GM12878 (cell line): ENCODE measurements at regions not wholly inside any gene's neighbourhood (a gene's known extent, or its start where the extent isn't known, plus 50 kb on each side); places are given as distances from the start of the nearest gene placed in this dataset.

ENCODE experiments used
- ATAC-seq: fragments of 200-7000 bp; cut with Tn5 transposase; 3 replicates; pipeline ENCODE4 v1.9.1; 2020; ENCODE audit warnings: mild to moderate bottlenecking, moderate library complexity
- BruUV-seq: library from RNA; stranded (reverse); fragments of 400-500 nt; replicated peaks from 2 replicates; lab custom pipeline; 2021; lab: Mats Ljungman, UMichigan
- CTCF ChIA-PET: fragments of 300-600 bp; sonication (Branson Sonifier 250); formaldehyde crosslinking; extraction: SDS; loops from one replicate; lab custom pipeline; 2021; ENCODE audit warnings: inconsistent platforms; lab: Yijun Ruan, JAX
- POLR2A ChIA-PET: fragments of 350-600 bp; formaldehyde crosslinking; extraction: SDS; loops from one replicate; lab custom pipeline; 2021; ENCODE audit warnings: inconsistent platforms; lab: Charles Lee
- RAD21 ChIA-PET: fragments of 300-600 bp; sonication (Branson Sonifier 250); formaldehyde crosslinking; loops from one replicate; lab custom pipeline; 2023; ENCODE audit warnings: antibody characterized with exemption; ENCODE audit not compliant: unreplicated experiment; lab: Charles Lee
- SMC1A ChIA-PET: fragments of 300-600 bp; sonication (Branson Sonifier 250); formaldehyde crosslinking; loops from one replicate; lab custom pipeline; 2023; ENCODE audit not compliant: unreplicated experiment, uncharacterized antibody; lab: Charles Lee
- DNase-seq: peaks from one replicate; pipeline ENCODE4 v3.0.0-alpha.2; 2011; ENCODE audit warnings: low read depth, low spot score
- FAIRE-seq: peaks from 3 replicates; lab custom pipeline; 2011; peaks lifted over from hg19 to GRCh38; lab: Jason Lieb, UNC
- H2AFZ ChIP-seq: 2 replicates; pipeline ENCODE4 v1.6.0; 2011; ENCODE audit warnings: low read depth, low read length, control low read depth; ENCODE audit not compliant: control insufficient read depth
- H3K27ac ChIP-seq: 2 replicates; pipeline ENCODE4 v1.5.1; 2011; ENCODE audit warnings: control low read depth; ENCODE audit not compliant: control insufficient read depth, insufficient read depth
- H3K27me3 ChIP-seq, 2 experiments: replicated peaks in 1 of 2; 2 replicates each; pipeline versions ENCODE4 v1.6.0 to v1.6.1; 2011; ENCODE audit warnings: low read length in 1 of 2; ENCODE audit not compliant: control insufficient read depth in 2 of 2, insufficient read depth in 2 of 2
- H3K36me3 ChIP-seq, 2 experiments: 2 replicates each; pipeline ENCODE4 v1.5.1; 2011; ENCODE audit warnings: low read length in 1 of 2; ENCODE audit not compliant: control insufficient read depth in 2 of 2, insufficient read depth in 2 of 2
- H3K4me1 ChIP-seq: 2 replicates; pipeline ENCODE4 v1.6.1; 2011; ENCODE audit warnings: mild to moderate bottlenecking, low read length, moderate library complexity, mixed read lengths; ENCODE audit not compliant: control insufficient read depth, insufficient read depth
- H3K4me2 ChIP-seq: 2 replicates; pipeline ENCODE4 v1.6.0; 2011; ENCODE audit warnings: control low read depth; ENCODE audit not compliant: control insufficient read depth, insufficient read depth
- H3K4me3 ChIP-seq: fragments of 200-600 bp; sonication (generic); 2 replicates; pipeline ENCODE4 v1.5.1; 2016
- H3K79me2 ChIP-seq: 2 replicates; pipeline ENCODE4 v1.6.0; 2011; ENCODE audit warnings: low read length; ENCODE audit not compliant: control insufficient read depth, insufficient read depth
- H3K9ac ChIP-seq: 2 replicates; pipeline ENCODE4 v1.8.0; 2011; ENCODE audit warnings: low read length, control low read depth, mixed read lengths; ENCODE audit not compliant: control insufficient read depth, insufficient read depth
- H3K9me3 ChIP-seq: replicated peaks from 3 replicates; pipeline ENCODE4 v1.5.1; 2011; ENCODE audit warnings: mild to moderate bottlenecking, low read length; ENCODE audit not compliant: control insufficient read depth, insufficient read depth
- H4K20me1 ChIP-seq: 2 replicates; pipeline ENCODE4 v1.6.0; 2011; ENCODE audit not compliant: control insufficient read depth, insufficient read depth
- BCL11A ChIP-seq: IDR thresholded peaks from 2 replicates; pipeline ENCODE4 v1.6.1; 2011; ENCODE audit warnings: low read depth, low read length
- BRCA1 ChIP-seq: IDR thresholded peaks from 2 replicates; pipeline ENCODE4 v1.6.1; 2011; ENCODE audit warnings: low read depth, low read length, improper control_type of control experiment
- IKZF1 ChIP-seq: fragments of 450-650 bp; conservative IDR thresholded peaks from 2 replicates; pipeline ENCODE4 v1.6.1; 2017; ENCODE audit warnings: antibody characterized with exemption, mild to moderate bottlenecking
- NFIC ChIP-seq: IDR thresholded peaks from 2 replicates; pipeline ENCODE4 v1.6.1; 2012; ENCODE audit warnings: low read depth, mild to moderate bottlenecking, inconsistent platforms, low read length, moderate library complexity
- NFXL1 ChIP-seq: fragments of 450-650 bp; IDR thresholded peaks from 2 replicates; pipeline ENCODE4 v1.6.1; 2017; ENCODE audit warnings: antibody characterized with exemption, mild to moderate bottlenecking, borderline replicate concordance
- POLR2A ChIP-seq: IDR thresholded peaks from 2 replicates; pipeline ENCODE4 v1.6.1; 2011; ENCODE audit warnings: low read depth, mild to moderate bottlenecking, low read length
- SIX5 ChIP-seq: IDR thresholded peaks from 2 replicates; pipeline ENCODE4 v1.6.1; 2011; ENCODE audit warnings: mild to moderate bottlenecking, low read depth, low read length, moderate library complexity; ENCODE audit not compliant: severe bottlenecking
- ZNF217 ChIP-seq: fragments of 450-650 bp; IDR thresholded peaks from 2 replicates; pipeline ENCODE4 v1.6.1; 2017; ENCODE audit warnings: antibody characterized with exemption, mild to moderate bottlenecking
- ZNF274 ChIP-seq: IDR thresholded peaks from one replicate; pipeline ENCODE4 v1.8.0; 2011; ENCODE audit not compliant: insufficient read length, insufficient read depth
- WGBS: methylation state at CpG from one replicate; pipeline ENCODE4 v1.1.6; 2016; ENCODE audit warnings: low lambda C conversion rate; ENCODE audit not compliant: insufficient replicate concordance, insufficient coverage; ENCODE audit errors: missing lambda C conversion rate; 5-methylcytosine and 5-hydroxymethylcytosine counted together
- in situ Hi-C: fragments of 300-500 bp; cut with MboI; formaldehyde crosslinking; loops from 9 replicates; pipeline ENCODE4 v1.14.3; 2018; ENCODE audit warnings: mixed read lengths
- intact Hi-C: fragments of 100-400 bp; cut with micrococcal nuclease; formaldehyde crosslinking; loops from one replicate; pipeline ENCODE4 v1.14.2; 2022; ENCODE audit not compliant: unreplicated experiment
- TF ChIP-seq, protein P1 (sequence below): fragments of 450-650 bp; IDR thresholded peaks from 2 replicates; pipeline ENCODE4 v1.6.1; 2017; ENCODE audit warnings: mild to moderate bottlenecking, low read depth, inconsistent platforms; ENCODE audit not compliant: poor library complexity, severe bottlenecking
- TF ChIP-seq, protein P2 (sequence below): fragments of 450-650 bp; IDR thresholded peaks from 2 replicates; pipeline ENCODE4 v1.6.1; 2017; ENCODE audit warnings: mild to moderate bottlenecking, moderate library complexity
- TF ChIP-seq, protein P3 (sequence below): IDR thresholded peaks from 2 replicates; pipeline ENCODE4 v1.6.1; 2012; ENCODE audit warnings: low read depth, low read length, improper control_type of control experiment

DNA sequence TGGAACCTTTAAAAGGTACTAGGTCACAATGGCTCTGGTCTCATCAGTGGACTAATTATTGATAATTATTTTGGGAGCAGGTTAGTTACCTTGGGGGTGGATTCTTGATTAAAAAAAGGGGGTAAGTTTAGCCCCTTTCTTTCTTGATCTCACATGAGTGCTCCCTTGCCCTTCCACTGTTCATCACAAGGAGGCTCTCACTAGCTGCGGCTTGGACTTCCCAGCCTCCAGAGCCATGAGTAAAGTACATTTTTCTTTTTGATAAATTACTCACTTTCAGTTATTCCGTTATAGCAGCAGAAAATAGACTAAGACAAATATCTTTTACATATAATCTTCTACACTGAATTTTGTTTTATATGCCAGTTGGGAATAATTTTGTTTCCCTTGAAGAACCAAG lies 254.8 kb upstream of the DEPDC1 start:
- H3K27me3 ChIP-seq: no peaks in the 10 kb centered on the region
- in situ Hi-C loops: no loop called here
- WGBS: 2% methylated on average over 2 of the region's 2 CpGs
- H3K27ac ChIP-seq: no peak overlapping the region
- BruUV-seq: no TSS peak
- no peaks in the 10 kb centered on the region for H3K4me1 ChIP-seq
- H4K20me1 ChIP-seq: no peaks in the 10 kb centered on the region
- CTCF ChIA-PET: interaction anchor here (1.0 kb wide), 1 partner anchor 8 kb away, joined by 3 read pairs; no protein-coding TSS in a partner anchor
- FAIRE-seq: no peak
- H3K4me2 ChIP-seq: no peak overlapping the region
- H3K36me3 ChIP-seq: no peaks in the 10 kb centered on the region
- RAD21 ChIA-PET: no interaction called here
- POLR2A ChIA-PET: no interaction called here
- H3K4me3 ChIP-seq: no peak overlapping the region
- SMC1A ChIA-PET: no interaction called here
- intact Hi-C loops: no loop called here
- H2AFZ ChIP-seq: no peak overlapping the region
- H3K79me2 ChIP-seq: no peaks in the 10 kb centered on the region
- H3K9me3 ChIP-seq: no peaks in the 10 kb centered on the region
- no peak for DNase-seq
- H3K9ac ChIP-seq: no peak overlapping the region
- TF ChIP-seq ZNF274 (no peak), NFXL1 (no peak), POLR2A (no peak), SIX5 (no peak), BRCA1 (no peak), ZNF217 (no peak), IKZF1 (no peak), BCL11A (no peak), NFIC (no peak)
- TF ChIP-seq, protein P1, sequence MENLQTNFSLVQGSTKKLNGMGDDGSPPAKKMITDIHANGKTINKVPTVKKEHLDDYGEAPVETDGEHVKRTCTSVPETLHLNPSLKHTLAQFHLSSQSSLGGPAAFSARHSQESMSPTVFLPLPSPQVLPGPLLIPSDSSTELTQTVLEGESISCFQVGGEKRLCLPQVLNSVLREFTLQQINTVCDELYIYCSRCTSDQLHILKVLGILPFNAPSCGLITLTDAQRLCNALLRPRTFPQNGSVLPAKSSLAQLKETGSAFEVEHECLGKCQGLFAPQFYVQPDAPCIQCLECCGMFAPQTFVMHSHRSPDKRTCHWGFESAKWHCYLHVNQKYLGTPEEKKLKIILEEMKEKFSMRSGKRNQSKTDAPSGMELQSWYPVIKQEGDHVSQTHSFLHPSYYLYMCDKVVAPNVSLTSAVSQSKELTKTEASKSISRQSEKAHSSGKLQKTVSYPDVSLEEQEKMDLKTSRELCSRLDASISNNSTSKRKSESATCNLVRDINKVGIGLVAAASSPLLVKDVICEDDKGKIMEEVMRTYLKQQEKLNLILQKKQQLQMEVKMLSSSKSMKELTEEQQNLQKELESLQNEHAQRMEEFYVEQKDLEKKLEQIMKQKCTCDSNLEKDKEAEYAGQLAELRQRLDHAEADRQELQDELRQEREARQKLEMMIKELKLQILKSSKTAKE: no peak
- TF ChIP-seq, protein P2, sequence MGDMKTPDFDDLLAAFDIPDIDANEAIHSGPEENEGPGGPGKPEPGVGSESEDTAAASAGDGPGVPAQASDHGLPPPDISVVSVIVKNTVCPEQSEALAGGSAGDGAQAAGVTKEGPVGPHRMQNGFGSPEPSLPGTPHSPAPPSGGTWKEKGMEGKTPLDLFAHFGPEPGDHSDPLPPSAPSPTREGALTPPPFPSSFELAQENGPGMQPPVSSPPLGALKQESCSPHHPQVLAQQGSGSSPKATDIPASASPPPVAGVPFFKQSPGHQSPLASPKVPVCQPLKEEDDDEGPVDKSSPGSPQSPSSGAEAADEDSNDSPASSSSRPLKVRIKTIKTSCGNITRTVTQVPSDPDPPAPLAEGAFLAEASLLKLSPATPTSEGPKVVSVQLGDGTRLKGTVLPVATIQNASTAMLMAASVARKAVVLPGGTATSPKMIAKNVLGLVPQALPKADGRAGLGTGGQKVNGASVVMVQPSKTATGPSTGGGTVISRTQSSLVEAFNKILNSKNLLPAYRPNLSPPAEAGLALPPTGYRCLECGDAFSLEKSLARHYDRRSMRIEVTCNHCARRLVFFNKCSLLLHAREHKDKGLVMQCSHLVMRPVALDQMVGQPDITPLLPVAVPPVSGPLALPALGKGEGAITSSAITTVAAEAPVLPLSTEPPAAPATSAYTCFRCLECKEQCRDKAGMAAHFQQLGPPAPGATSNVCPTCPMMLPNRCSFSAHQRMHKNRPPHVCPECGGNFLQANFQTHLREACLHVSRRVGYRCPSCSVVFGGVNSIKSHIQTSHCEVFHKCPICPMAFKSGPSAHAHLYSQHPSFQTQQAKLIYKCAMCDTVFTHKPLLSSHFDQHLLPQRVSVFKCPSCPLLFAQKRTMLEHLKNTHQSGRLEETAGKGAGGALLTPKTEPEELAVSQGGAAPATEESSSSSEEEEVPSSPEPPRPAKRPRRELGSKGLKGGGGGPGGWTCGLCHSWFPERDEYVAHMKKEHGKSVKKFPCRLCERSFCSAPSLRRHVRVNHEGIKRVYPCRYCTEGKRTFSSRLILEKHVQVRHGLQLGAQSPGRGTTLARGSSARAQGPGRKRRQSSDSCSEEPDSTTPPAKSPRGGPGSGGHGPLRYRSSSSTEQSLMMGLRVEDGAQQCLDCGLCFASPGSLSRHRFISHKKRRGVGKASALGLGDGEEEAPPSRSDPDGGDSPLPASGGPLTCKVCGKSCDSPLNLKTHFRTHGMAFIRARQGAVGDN: no peak
- TF ChIP-seq, protein P3, sequence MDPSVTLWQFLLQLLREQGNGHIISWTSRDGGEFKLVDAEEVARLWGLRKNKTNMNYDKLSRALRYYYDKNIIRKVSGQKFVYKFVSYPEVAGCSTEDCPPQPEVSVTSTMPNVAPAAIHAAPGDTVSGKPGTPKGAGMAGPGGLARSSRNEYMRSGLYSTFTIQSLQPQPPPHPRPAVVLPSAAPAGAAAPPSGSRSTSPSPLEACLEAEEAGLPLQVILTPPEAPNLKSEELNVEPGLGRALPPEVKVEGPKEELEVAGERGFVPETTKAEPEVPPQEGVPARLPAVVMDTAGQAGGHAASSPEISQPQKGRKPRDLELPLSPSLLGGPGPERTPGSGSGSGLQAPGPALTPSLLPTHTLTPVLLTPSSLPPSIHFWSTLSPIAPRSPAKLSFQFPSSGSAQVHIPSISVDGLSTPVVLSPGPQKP: no peak
- TF ChIP-seq, all 136 proteins: peak for 0
- no peak for ATAC-seq
